IPS-11a (cell line): ENCODE measurements at regions not wholly inside any gene's neighbourhood (a gene's known extent, or its start where the extent isn't known, plus 50 kb on each side); places are given as distances from the start of the nearest gene placed in this dataset.

ENCODE experiments used
- H3K4me3 ChIP-seq: one replicate; pipeline ENCODE4 v1.5.1; 2013; ENCODE audit warnings: low read depth, low read length, control low read depth

- H3K4me3 ChIP-seq = no peak overlapping the region
Measured at GRCh38 chr6:43858161-43859153, 88.4 kb downstream of the VEGFA start.

- no peak overlapping the region for H3K4me3 ChIP-seq
Measured at GRCh38 chr6:43856005-43856765, 86.2 kb downstream of the VEGFA start.

GRCh38 chr6:43855247-43855646 is 85.2 kb downstream of the VEGFA start:
- no peak overlapping the region for H3K4me3 ChIP-seq

GRCh38 chr6:43853066-43853650 is 83.1 kb downstream of the VEGFA start:
- H3K4me3 ChIP-seq = no peak overlapping the region

GRCh38 chr6:43852350-43852864 is 82.4 kb downstream of the VEGFA start:
- no peak overlapping the region for H3K4me3 ChIP-seq

GRCh38 chr6:43851204-43851865 is 81.3 kb downstream of the VEGFA start:
- no peak overlapping the region for H3K4me3 ChIP-seq

- H3K4me3 ChIP-seq = no peak overlapping the region
Measured at GRCh38 chr6:43850314-43851203, 80.5 kb downstream of the VEGFA start.

- H3K4me3 ChIP-seq = no peak overlapping the region
Measured at GRCh38 chr6:43849844-43850243, 79.8 kb downstream of the VEGFA start.

- no peak overlapping the region for H3K4me3 ChIP-seq
Measured at GRCh38 chr6:43848671-43849391, 78.8 kb downstream of the VEGFA start.

GRCh38 chr6:43847741-43848630 is 78.0 kb downstream of the VEGFA start:
- no peak overlapping the region for H3K4me3 ChIP-seq

- H3K4me3 ChIP-seq = no peak overlapping the region
Measured at GRCh38 chr6:43846556-43846955, 76.5 kb downstream of the VEGFA start.

- H3K4me3 ChIP-seq = no peak overlapping the region
Measured at GRCh38 chr6:43845646-43846045, 75.6 kb downstream of the VEGFA start.

GRCh38 chr6:43843669-43844171 is 73.7 kb downstream of the VEGFA start:
- H3K4me3 ChIP-seq = no peak overlapping the region

- no peak overlapping the region for H3K4me3 ChIP-seq
Measured at GRCh38 chr6:43843097-43843645, 73.2 kb downstream of the VEGFA start.

GRCh38 chr6:43842231-43842794 is 72.3 kb downstream of the VEGFA start:
- H3K4me3 ChIP-seq = no peak overlapping the region

GRCh38 chr6:43840490-43841218 is 70.6 kb downstream of the VEGFA start:
- H3K4me3 ChIP-seq = no peak overlapping the region
